HCT116 (cell line): ENCODE measurements at regions not wholly inside any gene's neighbourhood (a gene's known extent, or its start where the extent isn't known, plus 50 kb on each side); places are given as distances from the start of the nearest gene placed in this dataset.

Source experiments
- ATAC-seq: fragments of 200-7000 bp; cut with Tn5 transposase; 2 replicates; pipeline ENCODE4 v1.9.1; 2020; ENCODE audit warnings: mild to moderate bottlenecking, moderate library complexity
- BruUV-seq: library from RNA; stranded (reverse); fragments of 400-500 nt; replicated peaks from 2 replicates; lab custom pipeline; 2021; lab: Mats Ljungman, UMichigan
- CTCF ChIA-PET: fragments of 300-600 bp; sonication (Branson Sonifier 250); formaldehyde crosslinking; loops from one replicate; lab custom pipeline; 2021; ENCODE audit warnings: antibody characterized with exemption; lab: Charles Lee
- POLR2A ChIA-PET: fragments of 300-600, 350-600 bp; sonication (Branson Sonifier 250); formaldehyde crosslinking; loops from one replicate; lab custom pipeline; 2021; ENCODE audit warnings: antibody characterized with exemption; lab: Charles Lee
- RAD21 ChIA-PET, 2 experiments: fragments of 300-600 bp; sonication (Branson Sonifier 250); formaldehyde crosslinking; loops; one replicate each; lab custom pipeline; 2023; ENCODE audit warnings: low total read pairs in 2 of 2; ENCODE audit not compliant: uncharacterized antibody in 2 of 2, unreplicated experiment in 2 of 2, low non-redundant PET in 1 of 2; lab: Charles Lee
- DNase-seq: peaks from one replicate; pipeline ENCODE4 v3.0.0-alpha.2; 2010; ENCODE audit warnings: low read depth, low spot score
- H2AFZ ChIP-seq: fragments of 200-600 bp; shearing (Covaris generic), sonication (generic); 2 replicates; pipeline ENCODE4 v1.6.1; 2017; ENCODE audit warnings: low read depth, mixed run types, mixed read lengths, antibody characterized with exemption, low read length; ENCODE audit not compliant: poor library complexity, severe bottlenecking
- H3K27ac ChIP-seq: 2 replicates; pipeline ENCODE4 v1.5.1; 2012; ENCODE audit warnings: low read depth, low read length
- H3K27me3 ChIP-seq: fragments of 200-600 bp; sonication (generic); 2 replicates; pipeline ENCODE4 v1.6.1; 2016; ENCODE audit warnings: mixed run types, low read length, mixed read lengths; ENCODE audit not compliant: insufficient read depth
- H3K36me3 ChIP-seq, 2 experiments: fragments of 200-500 bp in 1 of 2; fragments of 200-600 bp in 1 of 2; sonication (Bioruptor generic) in 1 of 2; sonication (generic) in 1 of 2; 2 replicates each; pipeline versions ENCODE4 v1.5.1 to v1.6.1; 2014 to 2016; ENCODE audit warnings: low read length in 2 of 2, inconsistent platforms in 1 of 2, mixed read lengths in 1 of 2, mixed run types in 1 of 2; ENCODE audit not compliant: insufficient read depth in 2 of 2, control insufficient read depth in 1 of 2
- H3K4me1 ChIP-seq, 2 experiments: fragments of 200-600 bp in 1 of 2; sonication (generic) in 1 of 2; 2 replicates each; pipeline versions ENCODE4 v1.5.1 to v1.6.1; 2012 to 2017; ENCODE audit warnings: low read length in 2 of 2, inconsistent platforms in 1 of 2, mild to moderate bottlenecking in 1 of 2, mixed read lengths in 1 of 2, mixed run types in 1 of 2, moderate library complexity in 1 of 2; ENCODE audit not compliant: insufficient read depth in 2 of 2, control insufficient read depth in 1 of 2
- H3K4me2 ChIP-seq: fragments of 200-600 bp; sonication (generic); 2 replicates; pipeline ENCODE4 v1.6.1; 2017; ENCODE audit warnings: mixed run types, low read length, mixed read lengths
- H3K4me3 ChIP-seq, 2 experiments: fragments of 200-600 bp in 1 of 2; sonication (generic) in 1 of 2; replicated peaks in 1 of 2; 2 replicates each; pipeline ENCODE4 v1.5.1; 2011 to 2016; ENCODE audit warnings: low read length in 2 of 2, control low read depth in 1 of 2, low read depth in 1 of 2, mild to moderate bottlenecking in 1 of 2, mixed read lengths in 1 of 2, mixed run types in 1 of 2
- H3K79me2 ChIP-seq: fragments of 200-600 bp; sonication (generic); 2 replicates; pipeline ENCODE4 v1.6.1; 2017; ENCODE audit warnings: mild to moderate bottlenecking, mixed run types, low read length, moderate library complexity, mixed read lengths; ENCODE audit not compliant: insufficient read depth
- H3K9ac ChIP-seq: fragments of 200-600 bp; sonication (generic); 2 replicates; pipeline ENCODE4 v1.6.1; 2016; ENCODE audit warnings: low read length, mixed read lengths
- H3K9me2 ChIP-seq: fragments of 200-600 bp; sonication (generic), shearing (Covaris generic); 2 replicates; pipeline ENCODE4 v1.6.1; 2017; ENCODE audit warnings: mixed run types, mild to moderate bottlenecking, moderate library complexity; ENCODE audit not compliant: insufficient read depth
- H3K9me3 ChIP-seq, 2 experiments: fragments of 200-500 bp in 1 of 2; fragments of 200-600 bp in 1 of 2; sonication (Bioruptor generic) in 1 of 2; sonication (generic) in 1 of 2; 2 replicates each; pipeline ENCODE4 v1.6.1; 2014 to 2017; ENCODE audit warnings: low read length in 2 of 2, mixed read lengths in 2 of 2, inconsistent platforms in 1 of 2, low read depth in 1 of 2, mild to moderate bottlenecking in 1 of 2, mixed run types in 1 of 2, moderate library complexity in 1 of 2; ENCODE audit not compliant: control insufficient read depth in 1 of 2, insufficient read depth in 1 of 2
- H4K20me1 ChIP-seq: fragments of 200-600 bp; sonication (generic), shearing (Covaris generic); 2 replicates; pipeline ENCODE4 v1.6.1; 2017; ENCODE audit warnings: mixed run types, mild to moderate bottlenecking, moderate library complexity; ENCODE audit not compliant: insufficient read depth
- CBX3 ChIP-seq: IDR thresholded peaks from 2 replicates; pipeline ENCODE4 v1.6.1; 2012; ENCODE audit warnings: low read depth
- CEBPB ChIP-seq: IDR thresholded peaks from 2 replicates; pipeline ENCODE4 v1.6.1; 2012; ENCODE audit warnings: low read depth
- CTCF ChIP-seq, 3 experiments: fragments of 200-600 bp in 1 of 3; sonication (generic) in 1 of 3; IDR thresholded peaks in 2 of 3; conservative IDR thresholded peaks in 1 of 3; 2 replicates each; pipeline ENCODE4 v1.5.1; 2012 to 2017; ENCODE audit warnings: low read depth in 2 of 3, low read length in 2 of 3, antibody characterized with exemption in 1 of 3, borderline replicate concordance in 1 of 3, control low read depth in 1 of 3, mild to moderate bottlenecking in 1 of 3, mixed read lengths in 1 of 3, mixed run types in 1 of 3, moderate library complexity in 1 of 3; ENCODE audit not compliant: insufficient read depth in 1 of 3
- ELF1 ChIP-seq: IDR thresholded peaks from 2 replicates; pipeline ENCODE4 v1.6.1; 2012; ENCODE audit warnings: low read depth, borderline replicate concordance
- EZH2 ChIP-seq: fragments of 200-600 bp; sonication (generic); IDR thresholded peaks from 2 replicates; pipeline ENCODE4 v1.6.1; 2017; ENCODE audit warnings: antibody characterized with exemption, mixed run types
- FOSL1 ChIP-seq: IDR thresholded peaks from 2 replicates; pipeline ENCODE4 v1.6.1; 2012; ENCODE audit warnings: low read depth
- POLR2A ChIP-seq: IDR thresholded peaks from 2 replicates; pipeline ENCODE4 v1.7.0; 2011; ENCODE audit warnings: borderline replicate concordance; ENCODE audit not compliant: insufficient read depth, insufficient read length; ENCODE audit errors: extremely low read depth
- POLR2AphosphoS5 ChIP-seq: IDR thresholded peaks from 2 replicates; pipeline ENCODE4 v1.6.1; 2011; ENCODE audit warnings: mild to moderate bottlenecking, low read depth, low read length, moderate library complexity
- RAD21 ChIP-seq: IDR thresholded peaks from 2 replicates; pipeline ENCODE4 v1.6.1; 2012; ENCODE audit warnings: low read depth, mild to moderate bottlenecking
- YY1 ChIP-seq: IDR thresholded peaks from 2 replicates; pipeline ENCODE4 v1.6.1; 2011; ENCODE audit warnings: low read length, low read depth, moderate library complexity, mild to moderate bottlenecking; ENCODE audit not compliant: insufficient replicate concordance; ENCODE audit errors: extremely low read depth
- ZFX ChIP-seq: fragments of 450-650 bp; IDR thresholded peaks from 2 replicates; pipeline ENCODE4 v1.6.1; 2017
- ZNF274 ChIP-seq: fragments of 200-500 bp; sonication (Bioruptor generic); IDR thresholded peaks from 2 replicates; pipeline ENCODE4 v1.6.1; 2014; ENCODE audit warnings: mild to moderate bottlenecking, low read depth, low read length, inconsistent platforms
- intact Hi-C: fragments of 100-400 bp; cut with micrococcal nuclease; formaldehyde crosslinking; loops from 2 replicates; pipeline ENCODE4 v1.10.0; 2022
- TF ChIP-seq, protein P1 (sequence below): IDR thresholded peaks from 2 replicates; pipeline ENCODE4 v1.6.1; 2012; ENCODE audit warnings: low read depth
- TF ChIP-seq, protein P2 (sequence below): IDR thresholded peaks from 2 replicates; pipeline ENCODE4 v1.6.1; 2012

- ChIA-PET CTCF (no interaction called here), RAD21 (interaction anchor here in 1 of 2 experiments (0.7 kb wide), 1 partner anchor 9 kb away, joined by 3 read pairs; no protein-coding TSS in a partner anchor), POLR2A (no interaction called here)
- no peak overlapping the region for H3K27ac ChIP-seq
- H4K20me1 ChIP-seq: no peaks in the 10 kb centered on the region
- no peaks in the 10 kb centered on the region for H3K9me2 ChIP-seq
- intact Hi-C loops: no loop called here
- no peaks in the 10 kb centered on the region for H3K36me3 ChIP-seq
- no peaks in the 10 kb centered on the region for H3K9me3 ChIP-seq
- no peak overlapping the region for H3K4me3 ChIP-seq
- H3K79me2 ChIP-seq: no peaks in the 10 kb centered on the region
- H3K27me3 ChIP-seq: peaks cover 43% of the 10 kb centered on the region
- no peak overlapping the region for H3K4me2 ChIP-seq
- DNase-seq (no peak), ATAC-seq (no peak)
- TF ChIP-seq ZFX (no peak), CTCF (IDR thresholded peaks at IDR 0.05 in 2 of 3, conservative IDR thresholded peaks at IDR 0.05 in 1 of 3; ENCODE audit: borderline replicate concordance in 1 of 3, insufficient read depth in 1 of 3, low read depth in 2 of 3, low read length in 2 of 3) (no peak), POLR2AphosphoS5 (no peak), POLR2A (no peak), ELF1 (no peak), FOSL1 (no peak), RAD21 (no peak), EZH2 (no peak), ZNF274 (no peak), YY1 (no peak), CBX3 (no peak), CEBPB (no peak)
- TF ChIP-seq, protein P1, sequence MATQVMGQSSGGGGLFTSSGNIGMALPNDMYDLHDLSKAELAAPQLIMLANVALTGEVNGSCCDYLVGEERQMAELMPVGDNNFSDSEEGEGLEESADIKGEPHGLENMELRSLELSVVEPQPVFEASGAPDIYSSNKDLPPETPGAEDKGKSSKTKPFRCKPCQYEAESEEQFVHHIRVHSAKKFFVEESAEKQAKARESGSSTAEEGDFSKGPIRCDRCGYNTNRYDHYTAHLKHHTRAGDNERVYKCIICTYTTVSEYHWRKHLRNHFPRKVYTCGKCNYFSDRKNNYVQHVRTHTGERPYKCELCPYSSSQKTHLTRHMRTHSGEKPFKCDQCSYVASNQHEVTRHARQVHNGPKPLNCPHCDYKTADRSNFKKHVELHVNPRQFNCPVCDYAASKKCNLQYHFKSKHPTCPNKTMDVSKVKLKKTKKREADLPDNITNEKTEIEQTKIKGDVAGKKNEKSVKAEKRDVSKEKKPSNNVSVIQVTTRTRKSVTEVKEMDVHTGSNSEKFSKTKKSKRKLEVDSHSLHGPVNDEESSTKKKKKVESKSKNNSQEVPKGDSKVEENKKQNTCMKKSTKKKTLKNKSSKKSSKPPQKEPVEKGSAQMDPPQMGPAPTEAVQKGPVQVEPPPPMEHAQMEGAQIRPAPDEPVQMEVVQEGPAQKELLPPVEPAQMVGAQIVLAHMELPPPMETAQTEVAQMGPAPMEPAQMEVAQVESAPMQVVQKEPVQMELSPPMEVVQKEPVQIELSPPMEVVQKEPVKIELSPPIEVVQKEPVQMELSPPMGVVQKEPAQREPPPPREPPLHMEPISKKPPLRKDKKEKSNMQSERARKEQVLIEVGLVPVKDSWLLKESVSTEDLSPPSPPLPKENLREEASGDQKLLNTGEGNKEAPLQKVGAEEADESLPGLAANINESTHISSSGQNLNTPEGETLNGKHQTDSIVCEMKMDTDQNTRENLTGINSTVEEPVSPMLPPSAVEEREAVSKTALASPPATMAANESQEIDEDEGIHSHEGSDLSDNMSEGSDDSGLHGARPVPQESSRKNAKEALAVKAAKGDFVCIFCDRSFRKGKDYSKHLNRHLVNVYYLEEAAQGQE: no peak
- TF ChIP-seq, protein P2, sequence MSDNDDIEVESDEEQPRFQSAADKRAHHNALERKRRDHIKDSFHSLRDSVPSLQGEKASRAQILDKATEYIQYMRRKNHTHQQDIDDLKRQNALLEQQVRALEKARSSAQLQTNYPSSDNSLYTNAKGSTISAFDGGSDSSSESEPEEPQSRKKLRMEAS: no peak
- no TSS peak for BruUV-seq
- no peak overlapping the region for H2AFZ ChIP-seq
- no peaks in the 10 kb centered on the region for H3K4me1 ChIP-seq
- H3K9ac ChIP-seq: no peak overlapping the region
Observed at GRCh38 chr6:87941556-87942358, 105.9 kb upstream of the SPACA1 start.
